B cell (primary cell): ENCODE measurements at regions not wholly inside any gene's neighbourhood (a gene's known extent, or its start where the extent isn't known, plus 50 kb on each side); places are given as distances from the start of the nearest gene placed in this dataset.

Experiments
- ATAC-seq: fragments of 200-7000 bp; cut with Tn5 transposase; one replicate; pipeline ENCODE4 v1.10.0; 2021; ENCODE audit warnings: low read depth, mild to moderate bottlenecking, moderate number of reproducible peaks, moderate library complexity
- CTCF ChIA-PET: fragments of 350-600 bp; sonication (Branson Sonifier 250); formaldehyde crosslinking; loops from one replicate; lab custom pipeline; 2021; ENCODE audit warnings: antibody characterized with exemption, inconsistent platforms; lab: Charles Lee
- POLR2A ChIA-PET: fragments of 350-600 bp; sonication (Branson Sonifier 250); formaldehyde crosslinking; loops from one replicate; lab custom pipeline; 2021; ENCODE audit warnings: antibody characterized with exemption; lab: Charles Lee
- DNase-seq: peaks from one replicate; pipeline ENCODE4 v3.0.0; 2013
- H2AFZ ChIP-seq: 2 replicates; pipeline ENCODE4 v1.6.1; 2012; ENCODE audit warnings: mild to moderate bottlenecking, low read depth, low read length; ENCODE audit not compliant: insufficient read depth, poor library complexity, severe bottlenecking
- H3K27ac ChIP-seq, 2 donors: 1 replicate in 1 of 2; 2 replicates in 1 of 2; pipeline ENCODE4 v1.5.1; 2012 to 2013; ENCODE audit warnings: low read length in 2 of 2, mild to moderate bottlenecking in 2 of 2, moderate library complexity in 1 of 2
- H3K27me3 ChIP-seq, 4 experiments: fragments of 200-600 bp in 1 of 4; sonication (generic) in 1 of 4; replicated peaks in 1 of 4; 1 replicate in 2 of 4; 2 replicates in 2 of 4; pipeline versions ENCODE4 v1.6.1 to v1.7.0; 2013 to 2016; ENCODE audit warnings: low read length in 3 of 4, mild to moderate bottlenecking in 2 of 4, mixed read lengths in 1 of 4, moderate library complexity in 1 of 4; ENCODE audit not compliant: insufficient read depth in 4 of 4, control insufficient read depth in 3 of 4; ENCODE audit errors: control extremely low read depth in 1 of 4
- H3K36me3 ChIP-seq, 2 experiments: replicated peaks in 1 of 2; 1 replicate in 1 of 2; 2 replicates in 1 of 2; pipeline versions ENCODE4 v1.6.1 to v1.7.1; 2013; ENCODE audit warnings: low read length in 1 of 2; ENCODE audit not compliant: insufficient read depth in 2 of 2, control insufficient read depth in 1 of 2; ENCODE audit errors: control extremely low read depth in 1 of 2, extremely low read depth in 1 of 2
- H3K4me1 ChIP-seq, 2 donors: fragments of 200-600 bp in 1 of 2; sonication (generic) in 1 of 2; 1 replicate in 1 of 2; 2 replicates in 1 of 2; pipeline versions ENCODE4 v1.5.1 to v1.6.1; 2013 to 2017; ENCODE audit warnings: low read length in 2 of 2; ENCODE audit not compliant: control insufficient read depth in 2 of 2, insufficient read depth in 2 of 2
- H3K4me2 ChIP-seq: replicated peaks from 2 replicates; pipeline ENCODE3; 2012; ENCODE audit warnings: mild to moderate bottlenecking, low read depth, low read length; ENCODE audit not compliant: poor library complexity, severe bottlenecking
- H3K4me3 ChIP-seq, 5 experiments: fragments of 200-600 bp in 1 of 5; sonication (generic) in 1 of 5; 1 replicate in 3 of 5; 2 replicates in 2 of 5; pipeline versions ENCODE4 v1.5.1 to v1.7.0; 2011 to 2016; ENCODE audit warnings: low read length in 4 of 5, mild to moderate bottlenecking in 4 of 5, low read depth in 2 of 5, control low read depth in 1 of 5, moderate library complexity in 1 of 5; ENCODE audit not compliant: insufficient read depth in 1 of 5; ENCODE audit errors: control extremely low read depth in 1 of 5, extremely low read depth in 1 of 5
- H3K79me2 ChIP-seq: fragments of 200-600 bp; sonication (generic); one replicate; pipeline ENCODE4 v1.6.0; 2016; ENCODE audit warnings: low read length; ENCODE audit not compliant: control insufficient read depth, insufficient read depth
- H3K9ac ChIP-seq: fragments of 200-600 bp; sonication (generic); 2 replicates; pipeline ENCODE4 v1.6.1; 2017; ENCODE audit warnings: mild to moderate bottlenecking, low read length, moderate library complexity
- H3K9me3 ChIP-seq, 3 donors: one replicate each; pipeline versions ENCODE4 v1.6.1 to v1.7.1; 2013; ENCODE audit warnings: low read length in 2 of 3; ENCODE audit not compliant: control insufficient read depth in 2 of 3, insufficient read depth in 1 of 3; ENCODE audit errors: control extremely low read depth in 1 of 3
- H4K20me1 ChIP-seq: 2 replicates; pipeline ENCODE4 v1.6.0; 2012; ENCODE audit warnings: mild to moderate bottlenecking, low read length; ENCODE audit not compliant: insufficient read depth, control insufficient read depth, poor library complexity, severe bottlenecking
- H3K27ac Mint-ChIP-seq: one replicate; pipeline ENCODE4 v1.8.0; 2021; ENCODE audit warnings: mixed read lengths
- H3K27me3 Mint-ChIP-seq: one replicate; pipeline ENCODE4 v1.8.0; 2021; ENCODE audit warnings: mixed read lengths
- H3K4me1 Mint-ChIP-seq: one replicate; pipeline ENCODE4 v1.8.0; 2021; ENCODE audit warnings: mixed read lengths
- H3K4me3 Mint-ChIP-seq: one replicate; pipeline ENCODE4 v1.8.0; 2021; ENCODE audit warnings: mixed read lengths
- H3K9me3 Mint-ChIP-seq: one replicate; pipeline ENCODE4 v1.8.0; 2022; ENCODE audit warnings: mixed read lengths; ENCODE audit not compliant: insufficient read depth
- CTCF ChIP-seq: fragments of 200-600 bp; IDR thresholded peaks from one replicate; pipeline ENCODE4 v1.8.0; 2022; ENCODE audit warnings: antibody characterized with exemption, mild to moderate bottlenecking
- EZH2 ChIP-seq: IDR thresholded peaks from 2 replicates; pipeline ENCODE4 v1.6.1; 2012; ENCODE audit warnings: borderline replicate concordance, low read depth, mild to moderate bottlenecking, moderate library complexity, low read length; ENCODE audit not compliant: insufficient read depth, poor library complexity, severe bottlenecking
- WGBS: methylation state at CpG from one replicate; pipeline ENCODE4 v1.1.5; 2013; ENCODE audit warnings: missing lambda C conversion rate; ENCODE audit not compliant: insufficient coverage; 5-methylcytosine and 5-hydroxymethylcytosine counted together
- intact Hi-C: fragments of 100-400 bp; cut with micrococcal nuclease; formaldehyde crosslinking; loops from one replicate; pipeline ENCODE4 v1.10.0; 2022

- peaks cover 0 to 5% of the 10 kb centered on the region in 2 donors for H3K4me1 ChIP-seq
- CTCF ChIA-PET = interaction anchor here (1.1 kb wide), 1 partner anchor 34 kb away, joined by 3 read pairs; no protein-coding TSS in a partner anchor
- no peaks in the 10 kb centered on the region for H3K9me3 Mint-ChIP-seq
- no peaks in the 10 kb centered on the region for H3K36me3 ChIP-seq
- no peak overlapping the region for H3K4me3 Mint-ChIP-seq
- H2AFZ ChIP-seq = no peak overlapping the region
- H3K79me2 ChIP-seq = no peaks in the 10 kb centered on the region
- H3K27me3 ChIP-seq = peaks cover 0 to 20% (median 0%) of the 10 kb centered on the region in 4 experiments
- no peaks in the 10 kb centered on the region for H4K20me1 ChIP-seq
- WGBS = 90% methylated on average over 7 of the region's 7 CpGs
- H3K27ac Mint-ChIP-seq = no peak overlapping the region
- H3K4me1 Mint-ChIP-seq = peaks cover 5% of the 10 kb centered on the region
- TF ChIP-seq CTCF = no peak
- no peak for TF ChIP-seq EZH2
- ATAC-seq = no peak
- no peak overlapping the region for H3K9ac ChIP-seq
- H3K4me2 ChIP-seq = no peak overlapping the region
- intact Hi-C loops = no loop called here
- POLR2A ChIA-PET = no interaction called here
- no peak overlapping the region for H3K4me3 ChIP-seq
- H3K27ac ChIP-seq = no peak overlapping the region
- H3K27me3 Mint-ChIP-seq = peaks cover 35% of the 10 kb centered on the region
- DNase-seq = no peak
- peaks cover 0 to 3% (median 0%) of the 10 kb centered on the region in 3 donors for H3K9me3 ChIP-seq
Measured at GRCh38 chr3:10557250-10557649, 51.9 kb upstream of the ATP2B2 start.

- H3K36me3 ChIP-seq = no peaks in the 10 kb centered on the region
- no peak overlapping the region for H3K4me3 ChIP-seq
- H3K27ac ChIP-seq = no peak overlapping the region
- no peak overlapping the region for H3K9ac ChIP-seq
- H3K27me3 ChIP-seq = peaks cover 0 to 22% (median 0%) of the 10 kb centered on the region in 4 experiments
- no peaks in the 10 kb centered on the region for H3K79me2 ChIP-seq
- no peaks in the 10 kb centered on the region for H3K4me1 ChIP-seq
- H3K4me2 ChIP-seq = no peak overlapping the region
- ChIA-PET POLR2A (no interaction called here), CTCF (interaction anchor here (1.1 kb wide), 1 partner anchor 35 kb away, joined by 3 read pairs; no protein-coding TSS in a partner anchor)
- H3K27me3 Mint-ChIP-seq = peaks cover 35% of the 10 kb centered on the region
- TF ChIP-seq EZH2 (no peak), CTCF (no peak)
- no peaks in the 10 kb centered on the region for H4K20me1 ChIP-seq
- DNase-seq (no peak), ATAC-seq (no peak)
- H3K4me3 Mint-ChIP-seq = no peak overlapping the region
- H3K27ac Mint-ChIP-seq = no peak overlapping the region
- WGBS = 65% methylated on average over 4 of the region's 5 CpGs
- intact Hi-C loops = no loop called here
- H3K4me1 Mint-ChIP-seq = peaks cover 1% of the 10 kb centered on the region
- H2AFZ ChIP-seq = no peak overlapping the region
- H3K9me3 Mint-ChIP-seq = no peaks in the 10 kb centered on the region
- H3K9me3 ChIP-seq = peaks cover 0 to 4% (median 0%) of the 10 kb centered on the region in 3 donors
Measured at GRCh38 chr3:10557781-10558373, 52.5 kb upstream of the ATP2B2 start.
